ENCODE measurements at regions not wholly inside any gene's neighbourhood (a gene's known extent, or its start where the extent isn't known, plus 50 kb on each side); places are given as distances from the start of the nearest gene placed in this dataset.
"Not testable (repeated sequence)": the region's sequence is repeated elsewhere in the genome, so short reads cannot be mapped to it uniquely, and the experiment has no call there.

DNA sequence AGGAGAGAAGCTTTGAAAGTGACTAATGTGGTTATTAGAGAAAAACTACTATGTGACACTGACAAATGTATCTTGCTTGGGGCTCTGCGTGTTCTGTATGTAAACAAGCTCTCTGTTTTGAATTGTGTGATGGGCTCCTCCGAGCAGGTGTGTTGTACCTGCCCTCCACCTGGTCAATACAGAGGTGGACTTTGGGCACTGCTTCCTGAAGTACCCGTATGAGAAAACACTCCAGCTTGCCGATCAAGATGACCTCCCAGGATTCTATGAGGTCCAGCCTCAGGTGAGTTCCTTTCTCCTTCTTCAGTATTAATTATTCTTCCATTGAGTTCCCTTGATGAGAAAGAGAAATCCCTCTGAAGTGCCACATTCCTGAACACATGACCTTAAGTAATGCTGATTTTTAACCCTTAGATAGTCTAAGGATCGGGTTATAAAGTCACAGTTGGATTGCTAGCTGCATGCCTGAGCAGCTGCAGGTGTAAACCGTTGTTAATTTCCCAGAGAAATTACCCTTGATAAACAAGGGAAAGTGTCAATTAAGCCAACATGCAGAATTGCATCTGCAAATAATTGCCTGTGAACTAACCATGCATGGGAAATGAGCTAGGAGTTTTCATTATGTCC, 292.0 kb upstream of the NBPF12 start:
- H3K4me3 ChIP-seq; H3K9me3 Mint-ChIP-seq; H3K27ac ChIP-seq (ENCODE audit: low read depth); H2AFZ ChIP-seq; H3K4me3 Mint-ChIP-seq; H3K4me1 Mint-ChIP-seq; H3K4me1 ChIP-seq (ENCODE audit: insufficient read depth); H4K20me1 ChIP-seq (replicated peaks; ENCODE audit: insufficient read depth); H3K9me2 ChIP-seq (ENCODE audit: insufficient read depth); H3K27ac Mint-ChIP-seq; H3K4me2 ChIP-seq; H3K36me3 Mint-ChIP-seq (ENCODE audit: low read depth); H3K79me2 ChIP-seq (replicated peaks; ENCODE audit: insufficient read depth); DNase-seq (ENCODE audit: low spot score); H3K36me3 ChIP-seq (ENCODE audit: insufficient read depth); H3K27me3 Mint-ChIP-seq (ENCODE audit: insufficient read depth, low read depth, poor library complexity); H3F3A ChIP-seq (replicated peaks; ENCODE audit: low read depth); H3K27me3 ChIP-seq (ENCODE audit: insufficient read depth): not testable (repeated sequence)
- ATAC-seq: peak; percentile 64

DNA sequence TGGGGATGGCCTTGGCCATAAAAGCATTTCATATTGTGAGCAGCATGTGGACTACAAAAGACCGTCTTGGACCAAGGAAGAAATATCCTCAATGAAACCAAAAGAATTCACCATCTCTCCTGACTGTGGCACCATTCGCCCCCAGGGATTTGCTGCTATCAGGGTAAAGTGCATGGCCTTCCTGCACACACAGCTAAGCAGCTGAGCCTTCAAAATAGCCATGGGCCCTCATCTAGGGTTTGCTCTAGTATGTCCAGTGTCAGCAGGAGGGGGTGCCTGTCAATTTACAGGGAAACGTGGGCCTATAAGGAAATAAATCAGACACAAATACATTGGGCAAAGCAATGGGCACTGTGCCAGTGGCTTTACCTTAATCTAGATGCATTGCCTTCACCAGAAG, 296.6 kb upstream of the NBPF12 start:
- H3K36me3 ChIP-seq (ENCODE audit: insufficient read depth); DNase-seq (ENCODE audit: low spot score); H3K4me3 ChIP-seq; H3F3A ChIP-seq (replicated peaks; ENCODE audit: low read depth); H3K4me1 ChIP-seq (ENCODE audit: insufficient read depth); H3K27ac Mint-ChIP-seq; H3K27ac ChIP-seq (ENCODE audit: low read depth); H3K4me2 ChIP-seq; H3K9me3 Mint-ChIP-seq; H3K4me3 Mint-ChIP-seq; H4K20me1 ChIP-seq (replicated peaks; ENCODE audit: insufficient read depth); H3K27me3 Mint-ChIP-seq (ENCODE audit: insufficient read depth, low read depth, poor library complexity); H3K4me1 Mint-ChIP-seq; H3K9me2 ChIP-seq (ENCODE audit: insufficient read depth); H3K27me3 ChIP-seq (ENCODE audit: insufficient read depth); ATAC-seq; H3K36me3 Mint-ChIP-seq (ENCODE audit: low read depth); H2AFZ ChIP-seq; H3K79me2 ChIP-seq (replicated peaks; ENCODE audit: insufficient read depth): not testable (repeated sequence)

GRCh38 chr1:146640671-146641070, 297.5 kb upstream of the NBPF12 start:
- H3K4me2 ChIP-seq; ATAC-seq; H3K27me3 ChIP-seq (ENCODE audit: insufficient read depth); H3K4me1 ChIP-seq (ENCODE audit: insufficient read depth); H2AFZ ChIP-seq; H3K4me1 Mint-ChIP-seq; H3K4me3 ChIP-seq; H3K27me3 Mint-ChIP-seq (ENCODE audit: insufficient read depth, low read depth, poor library complexity); H3K4me3 Mint-ChIP-seq; H4K20me1 ChIP-seq (replicated peaks; ENCODE audit: insufficient read depth); H3K79me2 ChIP-seq (replicated peaks; ENCODE audit: insufficient read depth); H3K36me3 ChIP-seq (ENCODE audit: insufficient read depth); H3K9me2 ChIP-seq (ENCODE audit: insufficient read depth); H3K27ac ChIP-seq (ENCODE audit: low read depth); H3K9me3 Mint-ChIP-seq; H3K36me3 Mint-ChIP-seq (ENCODE audit: low read depth); H3F3A ChIP-seq (replicated peaks; ENCODE audit: low read depth); DNase-seq (ENCODE audit: low spot score); H3K27ac Mint-ChIP-seq: not testable (repeated sequence)

GRCh38 chr1:146630302-146630701, 307.8 kb upstream of the NBPF12 start:
- not testable (repeated sequence) for DNase-seq (ENCODE audit: low spot score); H3K4me2 ChIP-seq; H3K27me3 ChIP-seq (ENCODE audit: insufficient read depth); ATAC-seq; H3K27ac Mint-ChIP-seq; H3K36me3 Mint-ChIP-seq (ENCODE audit: low read depth); H3K4me3 ChIP-seq; H3K4me3 Mint-ChIP-seq; H3K79me2 ChIP-seq (replicated peaks; ENCODE audit: insufficient read depth); H3K27ac ChIP-seq (ENCODE audit: low read depth); H3K9me2 ChIP-seq (ENCODE audit: insufficient read depth); H3K4me1 ChIP-seq (ENCODE audit: insufficient read depth); H4K20me1 ChIP-seq (replicated peaks; ENCODE audit: insufficient read depth); H2AFZ ChIP-seq; H3F3A ChIP-seq (replicated peaks; ENCODE audit: low read depth); H3K4me1 Mint-ChIP-seq; H3K36me3 ChIP-seq (ENCODE audit: insufficient read depth); H3K9me3 Mint-ChIP-seq; H3K27me3 Mint-ChIP-seq (ENCODE audit: insufficient read depth, low read depth, poor library complexity)

- H3K27ac Mint-ChIP-seq; DNase-seq (ENCODE audit: low spot score); H3K9me3 Mint-ChIP-seq; H3K4me3 ChIP-seq; H3K27me3 ChIP-seq (ENCODE audit: insufficient read depth); H3K27ac ChIP-seq (ENCODE audit: low read depth); H3K36me3 Mint-ChIP-seq (ENCODE audit: low read depth); H2AFZ ChIP-seq; H3F3A ChIP-seq (replicated peaks; ENCODE audit: low read depth); H3K4me1 ChIP-seq (ENCODE audit: insufficient read depth); H3K4me2 ChIP-seq; H3K79me2 ChIP-seq (replicated peaks; ENCODE audit: insufficient read depth); H4K20me1 ChIP-seq (replicated peaks; ENCODE audit: insufficient read depth); H3K27me3 Mint-ChIP-seq (ENCODE audit: insufficient read depth, low read depth, poor library complexity); H3K9me2 ChIP-seq (ENCODE audit: insufficient read depth); H3K36me3 ChIP-seq (ENCODE audit: insufficient read depth); H3K4me1 Mint-ChIP-seq; H3K4me3 Mint-ChIP-seq; ATAC-seq: not testable (repeated sequence)
Observed at GRCh38 chr1:146618582-146618981, 319.5 kb upstream of the NBPF12 start.

DNA sequence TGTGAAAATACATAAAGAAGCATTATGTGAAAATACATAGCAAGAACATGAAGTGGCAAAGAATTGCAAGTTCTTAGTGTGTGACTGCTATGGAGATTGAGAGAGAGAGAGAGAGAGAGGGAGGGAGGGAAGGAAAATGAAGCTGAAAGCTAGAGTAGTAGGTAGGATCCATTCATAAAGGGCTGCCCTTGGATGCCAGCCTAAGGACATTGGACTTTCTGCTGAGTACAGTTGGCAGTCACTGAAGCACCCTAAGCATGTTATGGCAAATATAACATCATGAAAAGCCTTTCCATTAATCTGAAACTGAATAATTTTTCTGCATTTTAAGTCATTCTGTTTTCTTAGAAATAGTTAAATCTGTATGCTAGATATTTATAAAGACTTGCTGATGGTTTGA, 333.4 kb upstream of the NBPF12 start:
- H3K27ac ChIP-seq (ENCODE audit: low read depth); ATAC-seq; H3K4me3 Mint-ChIP-seq; H3K9me3 Mint-ChIP-seq; H3K27ac Mint-ChIP-seq; H3K79me2 ChIP-seq (replicated peaks; ENCODE audit: insufficient read depth); H3F3A ChIP-seq (replicated peaks; ENCODE audit: low read depth); H3K27me3 Mint-ChIP-seq (ENCODE audit: insufficient read depth, low read depth, poor library complexity); H3K36me3 ChIP-seq (ENCODE audit: insufficient read depth); H3K36me3 Mint-ChIP-seq (ENCODE audit: low read depth); H3K4me3 ChIP-seq; H3K4me1 ChIP-seq (ENCODE audit: insufficient read depth); H3K27me3 ChIP-seq (ENCODE audit: insufficient read depth); H2AFZ ChIP-seq; H3K4me1 Mint-ChIP-seq; H3K4me2 ChIP-seq; H4K20me1 ChIP-seq (replicated peaks; ENCODE audit: insufficient read depth); H3K9me2 ChIP-seq (ENCODE audit: insufficient read depth); DNase-seq (ENCODE audit: low spot score): not testable (repeated sequence)

GRCh38 chr1:146600720-146601307, 337.3 kb upstream of the NBPF12 start:
- not testable (repeated sequence) for DNase-seq (ENCODE audit: low spot score); H3K36me3 Mint-ChIP-seq (ENCODE audit: low read depth); H3K27me3 ChIP-seq (ENCODE audit: insufficient read depth); H3K27me3 Mint-ChIP-seq (ENCODE audit: insufficient read depth, low read depth, poor library complexity); H3K4me1 ChIP-seq (ENCODE audit: insufficient read depth); H3K27ac ChIP-seq (ENCODE audit: low read depth); H3K9me3 Mint-ChIP-seq; H3K4me2 ChIP-seq; H3K4me3 Mint-ChIP-seq; H2AFZ ChIP-seq; H3K36me3 ChIP-seq (ENCODE audit: insufficient read depth); H3F3A ChIP-seq (replicated peaks; ENCODE audit: low read depth); H4K20me1 ChIP-seq (replicated peaks; ENCODE audit: insufficient read depth); H3K4me3 ChIP-seq; H3K4me1 Mint-ChIP-seq; H3K27ac Mint-ChIP-seq; H3K9me2 ChIP-seq (ENCODE audit: insufficient read depth); H3K79me2 ChIP-seq (replicated peaks; ENCODE audit: insufficient read depth)
- ATAC-seq: peak; percentile 54
